H9 (cell line): ENCODE measurements at regions not wholly inside any gene's neighbourhood (a gene's known extent, or its start where the extent isn't known, plus 50 kb on each side); places are given as distances from the start of the nearest gene placed in this dataset.

Experiments
- DNase-seq: peaks from one replicate; pipeline ENCODE4 v3.0.0-alpha.2; 2017
- H2AFZ ChIP-seq: one replicate; pipeline ENCODE4 v1.6.1; 2013; ENCODE audit warnings: mild to moderate bottlenecking, low read length, control low read depth, moderate library complexity
- H2AK5ac ChIP-seq: 2 replicates; pipeline ENCODE4 v1.6.1; 2013; ENCODE audit warnings: low read length, control low read depth, mixed read lengths; ENCODE audit not compliant: insufficient read length
- H2BK120ac ChIP-seq: one replicate; pipeline ENCODE4 v1.6.1; 2013; ENCODE audit warnings: low read depth, mild to moderate bottlenecking, low read length, control low read depth, inconsistent platforms; ENCODE audit not compliant: poor library complexity, severe bottlenecking
- H2BK12ac ChIP-seq: 2 replicates; pipeline ENCODE4 v1.6.1; 2013; ENCODE audit warnings: low read length, control low read depth, mixed read lengths, low read depth; ENCODE audit not compliant: insufficient read length
- H2BK15ac ChIP-seq: 2 replicates; pipeline ENCODE4 v1.6.1; 2013; ENCODE audit warnings: low read depth, low read length, control low read depth
- H2BK20ac ChIP-seq: one replicate; pipeline ENCODE4 v1.6.1; 2013; ENCODE audit warnings: low read depth, mild to moderate bottlenecking, low read length, control low read depth, inconsistent platforms; ENCODE audit not compliant: poor library complexity, severe bottlenecking
- H2BK5ac ChIP-seq: 2 replicates; pipeline ENCODE4 v1.6.1; 2013; ENCODE audit warnings: low read length, control low read depth, mixed read lengths; ENCODE audit not compliant: insufficient read length
- H3K14ac ChIP-seq: 2 replicates; pipeline ENCODE4 v1.6.1; 2013; ENCODE audit warnings: low read length, control low read depth; ENCODE audit not compliant: insufficient read depth
- H3K18ac ChIP-seq: 2 replicates; pipeline ENCODE4 v1.6.1; 2013; ENCODE audit warnings: low read depth, mild to moderate bottlenecking, mixed read lengths, low read length, control low read depth; ENCODE audit not compliant: insufficient read length
- H3K23ac ChIP-seq: 2 replicates; pipeline ENCODE4 v1.6.1; 2013; ENCODE audit warnings: low read length, control low read depth, mixed read lengths, low read depth; ENCODE audit not compliant: insufficient read length
- H3K23me2 ChIP-seq: 2 replicates; pipeline ENCODE4 v1.6.1; 2013; ENCODE audit warnings: low read depth, mild to moderate bottlenecking, mixed read lengths, low read length, control low read depth; ENCODE audit not compliant: insufficient read length, poor library complexity, severe bottlenecking
- H3K27ac ChIP-seq: 2 replicates; pipeline ENCODE4 v1.5.1; 2013; ENCODE audit warnings: low read length, control low read depth, mixed read lengths, low read depth; ENCODE audit not compliant: insufficient read length
- H3K27me3 ChIP-seq: 2 replicates; pipeline ENCODE4 v1.6.1; 2013; ENCODE audit warnings: low read length, control low read depth, inconsistent platforms; ENCODE audit not compliant: insufficient read depth
- H3K4ac ChIP-seq: 2 replicates; pipeline ENCODE4 v1.6.1; 2013; ENCODE audit warnings: low read depth, mild to moderate bottlenecking, control low read depth, inconsistent platforms, low read length, moderate library complexity
- H3K4me1 ChIP-seq: 2 replicates; pipeline ENCODE4 v1.6.1; 2013; ENCODE audit warnings: low read length, control low read depth, inconsistent platforms; ENCODE audit not compliant: insufficient read depth
- H3K4me2 ChIP-seq: 2 replicates; pipeline ENCODE4 v1.6.1; 2013; ENCODE audit warnings: low read length, control low read depth, mixed read lengths; ENCODE audit not compliant: insufficient read length, insufficient read depth
- H3K56ac ChIP-seq: 2 replicates; pipeline ENCODE4 v1.6.1; 2013; ENCODE audit warnings: low read depth, mild to moderate bottlenecking, mixed read lengths, low read length, control low read depth; ENCODE audit not compliant: insufficient read length
- H3K79me1 ChIP-seq: 2 replicates; pipeline ENCODE4 v1.6.1; 2013; ENCODE audit warnings: low read depth, mild to moderate bottlenecking, moderate library complexity, low read length, control low read depth, inconsistent platforms; ENCODE audit not compliant: insufficient read depth, poor library complexity, severe bottlenecking
- H3K79me2 ChIP-seq: 2 replicates; pipeline ENCODE4 v1.6.1; 2013; ENCODE audit warnings: low read length, control low read depth, inconsistent platforms; ENCODE audit not compliant: insufficient read depth
- H3K9ac ChIP-seq: 2 replicates; pipeline ENCODE4 v1.6.1; 2013; ENCODE audit warnings: low read length, control low read depth, mixed read lengths; ENCODE audit not compliant: insufficient read length; ENCODE audit errors: extremely low read depth
- H3K9me3 ChIP-seq: one replicate; pipeline ENCODE4 v1.6.1; 2013; ENCODE audit warnings: low read depth, low read length, inconsistent platforms; ENCODE audit not compliant: control insufficient read depth
- H3T11ph ChIP-seq: one replicate; pipeline ENCODE4 v1.6.1; 2013; ENCODE audit warnings: mild to moderate bottlenecking, low read length, control low read depth, inconsistent platforms
- H4K20me1 ChIP-seq: one replicate; pipeline ENCODE4 v1.6.1; 2013; ENCODE audit not compliant: control insufficient read depth, insufficient read length, insufficient read depth
- H4K5ac ChIP-seq: 2 replicates; pipeline ENCODE4 v1.6.1; 2013; ENCODE audit warnings: low read depth, mild to moderate bottlenecking, mixed read lengths, low read length, control low read depth; ENCODE audit not compliant: insufficient read length
- H4K8ac ChIP-seq: replicated peaks from 2 replicates; pipeline ENCODE4 v1.6.1; 2013; ENCODE audit warnings: low read length, control low read depth, mixed read lengths, low read depth; ENCODE audit not compliant: insufficient read length
- H4K91ac ChIP-seq: 2 replicates; pipeline ENCODE4 v1.6.1; 2013; ENCODE audit warnings: low read depth, mild to moderate bottlenecking, moderate library complexity, mixed read lengths, low read length, control low read depth; ENCODE audit not compliant: insufficient read length
- H3K27ac Mint-ChIP-seq, 3 experiments: 2 replicates in 2 of 3; 3 replicates in 1 of 3; pipeline ENCODE4 v1.8.0; 2020 to 2021; ENCODE audit warnings: mixed read lengths in 3 of 3, mild to moderate bottlenecking in 1 of 3, moderate library complexity in 1 of 3
- H3K27me3 Mint-ChIP-seq: 2 replicates; pipeline ENCODE4 v1.8.0; 2021; ENCODE audit warnings: low read depth, mild to moderate bottlenecking, moderate library complexity, mixed read lengths
- H3K36me3 Mint-ChIP-seq, 3 experiments: 2 replicates in 2 of 3; 3 replicates in 1 of 3; pipeline ENCODE4 v1.8.0; 2020 to 2021; ENCODE audit warnings: low read depth in 3 of 3, mixed read lengths in 3 of 3; ENCODE audit not compliant: insufficient read depth in 1 of 3
- H3K4me1 Mint-ChIP-seq, 2 experiments: 2 replicates each; pipeline ENCODE4 v1.8.0; 2020; ENCODE audit warnings: mixed read lengths in 2 of 2
- H3K4me3 Mint-ChIP-seq, 2 experiments: 2 replicates in 1 of 2; 3 replicates in 1 of 2; pipeline ENCODE4 v1.8.0; 2020 to 2021; ENCODE audit warnings: mild to moderate bottlenecking in 2 of 2, mixed read lengths in 2 of 2, moderate library complexity in 1 of 2
- H3K9me3 Mint-ChIP-seq, 2 experiments: 2 replicates in 1 of 2; 3 replicates in 1 of 2; pipeline ENCODE4 v1.8.0; 2020; ENCODE audit warnings: mild to moderate bottlenecking in 2 of 2, mixed read lengths in 2 of 2, moderate library complexity in 1 of 2
- CTCF ChIP-seq: fragments of 200-600 bp; sonication (generic); conservative IDR thresholded peaks from 3 replicates; pipeline ENCODE4 v1.8.0; 2021; ENCODE audit warnings: antibody characterized with exemption, mild to moderate bottlenecking
- WGBS: extraction: QIAGEN DNeasy Blood & Tissue Kit; methylation state at CpG from one replicate; pipeline ENCODE4 v1.1.7; 2013; ENCODE audit warnings: missing lambda C conversion rate, low lambda C conversion rate, mixed read lengths; ENCODE audit not compliant: insufficient read length; ENCODE audit errors: extremely low coverage; 5-methylcytosine and 5-hydroxymethylcytosine counted together

DNA sequence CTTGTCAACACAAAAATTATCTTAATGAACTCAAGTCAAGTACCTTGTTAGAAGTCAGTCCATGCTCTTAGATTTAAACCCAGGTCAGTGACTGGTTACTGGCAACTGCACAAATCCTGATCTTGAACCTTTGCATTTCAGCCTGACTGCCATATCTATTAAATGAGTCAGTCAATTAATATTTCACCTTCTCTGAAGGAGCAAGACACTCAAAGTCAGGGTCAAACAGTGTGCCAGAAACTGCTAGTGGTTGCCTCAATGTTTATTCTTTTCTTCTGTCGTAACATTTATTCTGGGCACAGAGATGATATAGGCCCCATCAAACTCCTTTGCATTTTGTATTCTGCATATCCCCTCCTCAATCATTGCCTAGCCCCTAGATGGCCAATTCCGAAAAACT is 193.9 kb upstream of the MOCS1 start:
- Histone ChIP-seq H3K27ac (no peak overlapping the region), H2BK120ac (no peak overlapping the region), H2BK15ac (no peak overlapping the region), H3K4me1 (no peaks in the 10 kb centered on the region), H3K4me2 (no peak overlapping the region), H3K18ac (no peak overlapping the region), H3K79me1 (no peaks in the 10 kb centered on the region), H3T11ph (no peak overlapping the region), H3K79me2 (no peaks in the 10 kb centered on the region), H3K23me2 (no peaks in the 10 kb centered on the region), H2BK20ac (no peak overlapping the region), H2BK12ac (no peak overlapping the region), H3K14ac (no peak overlapping the region), H2AK5ac (no peak overlapping the region), H4K20me1 (no peaks in the 10 kb centered on the region), H3K9me3 (no peaks in the 10 kb centered on the region), H3K9ac (no peak overlapping the region), H2AFZ (no peak overlapping the region), H4K5ac (no peak overlapping the region), H3K23ac (no peak overlapping the region), H3K4ac (no peak overlapping the region), H4K91ac (no peak overlapping the region), H3K27me3 (no peaks in the 10 kb centered on the region), H4K8ac (no peak overlapping the region), H3K56ac (no peak overlapping the region), H2BK5ac (no peak overlapping the region)
- no peak for DNase-seq
- Mint-ChIP-seq H3K4me3 (no peak overlapping the region), H3K27ac (no peak overlapping the region), H3K36me3 (peaks cover 0 to 2% (median 0%) of the 10 kb centered on the region in 3 experiments; a peak in 2 of 7 replicates), H3K4me1 (no peaks in the 10 kb centered on the region), H3K9me3 (no peaks in the 10 kb centered on the region; a peak in 1 of 5 replicates), H3K27me3 (peaks cover 2% of the 10 kb centered on the region; the same call in 1 of the 2 replicates)
- no CpG with 5 or more reads among the region's 2 CpGs for WGBS
- no peak for TF ChIP-seq CTCF
